Hematopoietic multipotent progenitor cell (in vitro differentiated cells): ENCODE measurements at regions not wholly inside any gene's neighbourhood (a gene's known extent, or its start where the extent isn't known, plus 50 kb on each side); places are given as distances from the start of the nearest gene placed in this dataset.

ENCODE experiments used
- DNase-seq, 3 donors: peaks; one replicate each; pipeline ENCODE4 v3.0.0-alpha.2; 2011 to 2015; ENCODE audit warnings: low read depth in 2 of 3, low spot score in 2 of 3

- no peak for DNase-seq
These were observed 441.4 kb upstream of the FAT3 start for GRCh38 chr11:91783173-91783572.

GRCh38 chr11:91778758-91779157 is 445.9 kb upstream of the FAT3 start:
- DNase-seq: no peak

GRCh38 chr11:91776655-91777054 is 448.0 kb upstream of the FAT3 start:
- no peak for DNase-seq

GRCh38 chr11:91773090-91773489 is 451.5 kb upstream of the FAT3 start:
- DNase-seq: no peak

- DNase-seq: no peak
These were observed 452.7 kb upstream of the FAT3 start for GRCh38 chr11:91771961-91772360.

GRCh38 chr11:91768783-91769182 is 455.8 kb upstream of the FAT3 start:
- no peak for DNase-seq

- no peak for DNase-seq
These were observed 461.3 kb upstream of the FAT3 start for GRCh38 chr11:91763331-91763730.

- DNase-seq: no peak
These were observed 463.1 kb upstream of the FAT3 start for GRCh38 chr11:91761406-91762025.

GRCh38 chr11:91756829-91757480 is 467.7 kb upstream of the FAT3 start:
- DNase-seq: no peak

GRCh38 chr11:91755951-91756707 is 468.5 kb upstream of the FAT3 start:
- no peak for DNase-seq

- DNase-seq: no peak
These were observed 469.1 kb upstream of the FAT3 start for GRCh38 chr11:91755526-91755925.

- DNase-seq: no peak
These were observed 475.4 kb upstream of the FAT3 start for GRCh38 chr11:91749251-91749650.

GRCh38 chr11:91742155-91742554 is 482.5 kb upstream of the FAT3 start:
- no peak for DNase-seq

- no peak for DNase-seq
These were observed 493.6 kb upstream of the FAT3 start for GRCh38 chr11:91731051-91731450.

GRCh38 chr11:91730620-91731019 is 494.0 kb upstream of the FAT3 start:
- DNase-seq: no peak

GRCh38 chr11:91730057-91730456 is 494.6 kb upstream of the FAT3 start:
- no peak for DNase-seq

- DNase-seq: no peak
These were observed 507.4 kb upstream of the FAT3 start for GRCh38 chr11:91717169-91717568.

GRCh38 chr11:91707652-91708482 is 516.8 kb upstream of the FAT3 start:
- no peak for DNase-seq

GRCh38 chr11:91703042-91703441 is 521.6 kb upstream of the FAT3 start:
- DNase-seq: no peak

- DNase-seq: no peak
These were observed 523.8 kb upstream of the FAT3 start for GRCh38 chr11:91700854-91701253.

GRCh38 chr11:91698845-91699244 is 525.8 kb upstream of the FAT3 start:
- DNase-seq: no peak
